HCT116 (cell line): ENCODE measurements at regions not wholly inside any gene's neighbourhood (a gene's known extent, or its start where the extent isn't known, plus 50 kb on each side); places are given as distances from the start of the nearest gene placed in this dataset.

Experiments
- ATAC-seq: fragments of 200-7000 bp; cut with Tn5 transposase; 2 replicates; pipeline ENCODE4 v1.9.1; 2020; ENCODE audit warnings: mild to moderate bottlenecking, moderate library complexity
- BruUV-seq: library from RNA; stranded (reverse); fragments of 400-500 nt; replicated peaks from 2 replicates; lab custom pipeline; 2021; lab: Mats Ljungman, UMichigan
- CTCF ChIA-PET: fragments of 300-600 bp; sonication (Branson Sonifier 250); formaldehyde crosslinking; loops from one replicate; lab custom pipeline; 2021; ENCODE audit warnings: antibody characterized with exemption; lab: Charles Lee
- POLR2A ChIA-PET: fragments of 300-600, 350-600 bp; sonication (Branson Sonifier 250); formaldehyde crosslinking; loops from one replicate; lab custom pipeline; 2021; ENCODE audit warnings: antibody characterized with exemption; lab: Charles Lee
- RAD21 ChIA-PET, 2 experiments: fragments of 300-600 bp; sonication (Branson Sonifier 250); formaldehyde crosslinking; loops; one replicate each; lab custom pipeline; 2023; ENCODE audit warnings: low total read pairs in 2 of 2; ENCODE audit not compliant: uncharacterized antibody in 2 of 2, unreplicated experiment in 2 of 2, low non-redundant PET in 1 of 2; lab: Charles Lee
- DNase-seq: peaks from one replicate; pipeline ENCODE4 v3.0.0-alpha.2; 2010; ENCODE audit warnings: low read depth, low spot score
- H2AFZ ChIP-seq: fragments of 200-600 bp; shearing (Covaris generic), sonication (generic); 2 replicates; pipeline ENCODE4 v1.6.1; 2017; ENCODE audit warnings: low read depth, mixed run types, mixed read lengths, antibody characterized with exemption, low read length; ENCODE audit not compliant: poor library complexity, severe bottlenecking
- H3K27ac ChIP-seq: 2 replicates; pipeline ENCODE4 v1.5.1; 2012; ENCODE audit warnings: low read depth, low read length
- H3K27me3 ChIP-seq: fragments of 200-600 bp; sonication (generic); 2 replicates; pipeline ENCODE4 v1.6.1; 2016; ENCODE audit warnings: mixed run types, low read length, mixed read lengths; ENCODE audit not compliant: insufficient read depth
- H3K36me3 ChIP-seq, 2 experiments: fragments of 200-500 bp in 1 of 2; fragments of 200-600 bp in 1 of 2; sonication (Bioruptor generic) in 1 of 2; sonication (generic) in 1 of 2; 2 replicates each; pipeline versions ENCODE4 v1.5.1 to v1.6.1; 2014 to 2016; ENCODE audit warnings: low read length in 2 of 2, inconsistent platforms in 1 of 2, mixed read lengths in 1 of 2, mixed run types in 1 of 2; ENCODE audit not compliant: insufficient read depth in 2 of 2, control insufficient read depth in 1 of 2
- H3K4me1 ChIP-seq, 2 experiments: fragments of 200-600 bp in 1 of 2; sonication (generic) in 1 of 2; 2 replicates each; pipeline versions ENCODE4 v1.5.1 to v1.6.1; 2012 to 2017; ENCODE audit warnings: low read length in 2 of 2, inconsistent platforms in 1 of 2, mild to moderate bottlenecking in 1 of 2, mixed read lengths in 1 of 2, mixed run types in 1 of 2, moderate library complexity in 1 of 2; ENCODE audit not compliant: insufficient read depth in 2 of 2, control insufficient read depth in 1 of 2
- H3K4me2 ChIP-seq: fragments of 200-600 bp; sonication (generic); 2 replicates; pipeline ENCODE4 v1.6.1; 2017; ENCODE audit warnings: mixed run types, low read length, mixed read lengths
- H3K4me3 ChIP-seq, 2 experiments: fragments of 200-600 bp in 1 of 2; sonication (generic) in 1 of 2; replicated peaks in 1 of 2; 2 replicates each; pipeline ENCODE4 v1.5.1; 2011 to 2016; ENCODE audit warnings: low read length in 2 of 2, control low read depth in 1 of 2, low read depth in 1 of 2, mild to moderate bottlenecking in 1 of 2, mixed read lengths in 1 of 2, mixed run types in 1 of 2
- H3K79me2 ChIP-seq: fragments of 200-600 bp; sonication (generic); 2 replicates; pipeline ENCODE4 v1.6.1; 2017; ENCODE audit warnings: mild to moderate bottlenecking, mixed run types, low read length, moderate library complexity, mixed read lengths; ENCODE audit not compliant: insufficient read depth
- H3K9ac ChIP-seq: fragments of 200-600 bp; sonication (generic); 2 replicates; pipeline ENCODE4 v1.6.1; 2016; ENCODE audit warnings: low read length, mixed read lengths
- H3K9me2 ChIP-seq: fragments of 200-600 bp; sonication (generic), shearing (Covaris generic); 2 replicates; pipeline ENCODE4 v1.6.1; 2017; ENCODE audit warnings: mixed run types, mild to moderate bottlenecking, moderate library complexity; ENCODE audit not compliant: insufficient read depth
- H3K9me3 ChIP-seq, 2 experiments: fragments of 200-500 bp in 1 of 2; fragments of 200-600 bp in 1 of 2; sonication (Bioruptor generic) in 1 of 2; sonication (generic) in 1 of 2; 2 replicates each; pipeline ENCODE4 v1.6.1; 2014 to 2017; ENCODE audit warnings: low read length in 2 of 2, mixed read lengths in 2 of 2, inconsistent platforms in 1 of 2, low read depth in 1 of 2, mild to moderate bottlenecking in 1 of 2, mixed run types in 1 of 2, moderate library complexity in 1 of 2; ENCODE audit not compliant: control insufficient read depth in 1 of 2, insufficient read depth in 1 of 2
- H4K20me1 ChIP-seq: fragments of 200-600 bp; sonication (generic), shearing (Covaris generic); 2 replicates; pipeline ENCODE4 v1.6.1; 2017; ENCODE audit warnings: mixed run types, mild to moderate bottlenecking, moderate library complexity; ENCODE audit not compliant: insufficient read depth
- CBX3 ChIP-seq: IDR thresholded peaks from 2 replicates; pipeline ENCODE4 v1.6.1; 2012; ENCODE audit warnings: low read depth
- EGR1 ChIP-seq: IDR thresholded peaks from 2 replicates; pipeline ENCODE4 v1.6.1; 2012; ENCODE audit warnings: low read depth
- ELF1 ChIP-seq: IDR thresholded peaks from 2 replicates; pipeline ENCODE4 v1.6.1; 2012; ENCODE audit warnings: low read depth, borderline replicate concordance
- EZH2 ChIP-seq: fragments of 200-600 bp; sonication (generic); IDR thresholded peaks from 2 replicates; pipeline ENCODE4 v1.6.1; 2017; ENCODE audit warnings: antibody characterized with exemption, mixed run types
- EZH2phosphoT487 ChIP-seq: fragments of 200-600 bp; IDR thresholded peaks from 2 replicates; pipeline ENCODE4 v1.6.1; 2018; ENCODE audit warnings: antibody characterized with exemption, borderline replicate concordance
- FOSL1 ChIP-seq: IDR thresholded peaks from 2 replicates; pipeline ENCODE4 v1.6.1; 2012; ENCODE audit warnings: low read depth
- JUND ChIP-seq: IDR thresholded peaks from 2 replicates; pipeline ENCODE4 v1.6.1; 2012
- POLR2A ChIP-seq: IDR thresholded peaks from 2 replicates; pipeline ENCODE4 v1.7.0; 2011; ENCODE audit warnings: borderline replicate concordance; ENCODE audit not compliant: insufficient read depth, insufficient read length; ENCODE audit errors: extremely low read depth
- POLR2AphosphoS5 ChIP-seq: IDR thresholded peaks from 2 replicates; pipeline ENCODE4 v1.6.1; 2011; ENCODE audit warnings: mild to moderate bottlenecking, low read depth, low read length, moderate library complexity
- RAD21 ChIP-seq: IDR thresholded peaks from 2 replicates; pipeline ENCODE4 v1.6.1; 2012; ENCODE audit warnings: low read depth, mild to moderate bottlenecking
- SIN3A ChIP-seq: IDR thresholded peaks from 2 replicates; pipeline ENCODE4 v1.6.1; 2012; ENCODE audit warnings: low read depth
- SRF ChIP-seq: IDR thresholded peaks from 2 replicates; pipeline ENCODE4 v1.6.1; 2012; ENCODE audit warnings: low read depth
- TCF7L2 ChIP-seq: IDR thresholded peaks from 2 replicates; pipeline ENCODE4 v1.7.0; 2011; ENCODE audit warnings: borderline replicate concordance, inconsistent platforms; ENCODE audit not compliant: insufficient read depth, insufficient read length; ENCODE audit errors: extremely low read depth
- YY1 ChIP-seq: IDR thresholded peaks from 2 replicates; pipeline ENCODE4 v1.6.1; 2011; ENCODE audit warnings: low read length, low read depth, moderate library complexity, mild to moderate bottlenecking; ENCODE audit not compliant: insufficient replicate concordance; ENCODE audit errors: extremely low read depth
- ZFX ChIP-seq: fragments of 450-650 bp; IDR thresholded peaks from 2 replicates; pipeline ENCODE4 v1.6.1; 2017
- ZNF274 ChIP-seq: fragments of 200-500 bp; sonication (Bioruptor generic); IDR thresholded peaks from 2 replicates; pipeline ENCODE4 v1.6.1; 2014; ENCODE audit warnings: mild to moderate bottlenecking, low read depth, low read length, inconsistent platforms
- intact Hi-C: fragments of 100-400 bp; cut with micrococcal nuclease; formaldehyde crosslinking; loops from 2 replicates; pipeline ENCODE4 v1.10.0; 2022
- TF ChIP-seq, protein P1 (sequence below): IDR thresholded peaks from 2 replicates; pipeline ENCODE4 v1.6.1; 2012; ENCODE audit warnings: low read depth
- TF ChIP-seq, protein P2 (sequence below), 3 experiments: fragments of 200-600 bp in 1 of 3; sonication (generic) in 1 of 3; IDR thresholded peaks in 2 of 3; conservative IDR thresholded peaks in 1 of 3; 2 replicates each; pipeline ENCODE4 v1.5.1; 2012 to 2017; ENCODE audit warnings: low read depth in 2 of 3, low read length in 2 of 3, antibody characterized with exemption in 1 of 3, borderline replicate concordance in 1 of 3, control low read depth in 1 of 3, mild to moderate bottlenecking in 1 of 3, mixed read lengths in 1 of 3, mixed run types in 1 of 3, moderate library complexity in 1 of 3; ENCODE audit not compliant: insufficient read depth in 1 of 3
- TF ChIP-seq, protein P3 (sequence below): IDR thresholded peaks from 2 replicates; pipeline ENCODE4 v1.6.1; 2012

DNA sequence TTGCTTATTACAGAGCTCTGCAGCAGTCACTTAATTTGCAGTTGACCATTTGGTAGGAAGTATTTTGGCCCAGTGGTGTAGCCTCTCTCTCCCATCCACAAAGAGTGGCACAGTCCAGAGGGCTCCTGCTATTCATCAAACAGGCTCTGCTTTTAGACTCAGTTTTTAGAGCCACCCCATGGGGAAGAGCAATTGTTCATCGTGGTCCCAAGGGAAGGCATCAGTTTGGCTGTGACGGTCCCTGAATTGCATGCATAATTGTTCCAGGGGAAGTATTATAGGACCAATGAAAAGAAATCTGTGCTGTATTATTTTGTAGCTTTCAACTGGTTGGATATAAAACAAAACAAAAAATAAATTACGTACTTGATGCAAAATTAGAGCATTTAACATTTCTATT is 799.0 kb downstream of the DACH1 start:
- Histone ChIP-seq H3K4me1 (no peaks in the 10 kb centered on the region), H3K27ac (no peak overlapping the region), H3K36me3 (no peaks in the 10 kb centered on the region), H2AFZ (no peak overlapping the region), H3K9ac (no peak overlapping the region), H4K20me1 (no peaks in the 10 kb centered on the region), H3K4me2 (no peak overlapping the region), H3K9me3 (no peaks in the 10 kb centered on the region), H3K79me2 (no peaks in the 10 kb centered on the region), H3K9me2 (no peaks in the 10 kb centered on the region), H3K4me3 (no peak overlapping the region), H3K27me3 (no peaks in the 10 kb centered on the region)
- TF ChIP-seq, protein P1, sequence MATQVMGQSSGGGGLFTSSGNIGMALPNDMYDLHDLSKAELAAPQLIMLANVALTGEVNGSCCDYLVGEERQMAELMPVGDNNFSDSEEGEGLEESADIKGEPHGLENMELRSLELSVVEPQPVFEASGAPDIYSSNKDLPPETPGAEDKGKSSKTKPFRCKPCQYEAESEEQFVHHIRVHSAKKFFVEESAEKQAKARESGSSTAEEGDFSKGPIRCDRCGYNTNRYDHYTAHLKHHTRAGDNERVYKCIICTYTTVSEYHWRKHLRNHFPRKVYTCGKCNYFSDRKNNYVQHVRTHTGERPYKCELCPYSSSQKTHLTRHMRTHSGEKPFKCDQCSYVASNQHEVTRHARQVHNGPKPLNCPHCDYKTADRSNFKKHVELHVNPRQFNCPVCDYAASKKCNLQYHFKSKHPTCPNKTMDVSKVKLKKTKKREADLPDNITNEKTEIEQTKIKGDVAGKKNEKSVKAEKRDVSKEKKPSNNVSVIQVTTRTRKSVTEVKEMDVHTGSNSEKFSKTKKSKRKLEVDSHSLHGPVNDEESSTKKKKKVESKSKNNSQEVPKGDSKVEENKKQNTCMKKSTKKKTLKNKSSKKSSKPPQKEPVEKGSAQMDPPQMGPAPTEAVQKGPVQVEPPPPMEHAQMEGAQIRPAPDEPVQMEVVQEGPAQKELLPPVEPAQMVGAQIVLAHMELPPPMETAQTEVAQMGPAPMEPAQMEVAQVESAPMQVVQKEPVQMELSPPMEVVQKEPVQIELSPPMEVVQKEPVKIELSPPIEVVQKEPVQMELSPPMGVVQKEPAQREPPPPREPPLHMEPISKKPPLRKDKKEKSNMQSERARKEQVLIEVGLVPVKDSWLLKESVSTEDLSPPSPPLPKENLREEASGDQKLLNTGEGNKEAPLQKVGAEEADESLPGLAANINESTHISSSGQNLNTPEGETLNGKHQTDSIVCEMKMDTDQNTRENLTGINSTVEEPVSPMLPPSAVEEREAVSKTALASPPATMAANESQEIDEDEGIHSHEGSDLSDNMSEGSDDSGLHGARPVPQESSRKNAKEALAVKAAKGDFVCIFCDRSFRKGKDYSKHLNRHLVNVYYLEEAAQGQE, result no peak
- no peak for TF ChIP-seq ELF1
- TF ChIP-seq POLR2AphosphoS5, result no peak
- no peak for TF ChIP-seq RAD21
- no peak for TF ChIP-seq YY1
- no peak for TF ChIP-seq JUND
- no peak for TF ChIP-seq EZH2
- TF ChIP-seq EZH2phosphoT487, result no peak
- TF ChIP-seq, protein P2, sequence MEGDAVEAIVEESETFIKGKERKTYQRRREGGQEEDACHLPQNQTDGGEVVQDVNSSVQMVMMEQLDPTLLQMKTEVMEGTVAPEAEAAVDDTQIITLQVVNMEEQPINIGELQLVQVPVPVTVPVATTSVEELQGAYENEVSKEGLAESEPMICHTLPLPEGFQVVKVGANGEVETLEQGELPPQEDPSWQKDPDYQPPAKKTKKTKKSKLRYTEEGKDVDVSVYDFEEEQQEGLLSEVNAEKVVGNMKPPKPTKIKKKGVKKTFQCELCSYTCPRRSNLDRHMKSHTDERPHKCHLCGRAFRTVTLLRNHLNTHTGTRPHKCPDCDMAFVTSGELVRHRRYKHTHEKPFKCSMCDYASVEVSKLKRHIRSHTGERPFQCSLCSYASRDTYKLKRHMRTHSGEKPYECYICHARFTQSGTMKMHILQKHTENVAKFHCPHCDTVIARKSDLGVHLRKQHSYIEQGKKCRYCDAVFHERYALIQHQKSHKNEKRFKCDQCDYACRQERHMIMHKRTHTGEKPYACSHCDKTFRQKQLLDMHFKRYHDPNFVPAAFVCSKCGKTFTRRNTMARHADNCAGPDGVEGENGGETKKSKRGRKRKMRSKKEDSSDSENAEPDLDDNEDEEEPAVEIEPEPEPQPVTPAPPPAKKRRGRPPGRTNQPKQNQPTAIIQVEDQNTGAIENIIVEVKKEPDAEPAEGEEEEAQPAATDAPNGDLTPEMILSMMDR (IDR thresholded peaks at IDR 0.05 in 2 of 3, conservative IDR thresholded peaks at IDR 0.05 in 1 of 3; ENCODE audit: borderline replicate concordance in 1 of 3, insufficient read depth in 1 of 3, low read depth in 2 of 3, low read length in 2 of 3), result no peak
- TF ChIP-seq FOSL1, result no peak
- no peak for TF ChIP-seq SRF
- no peak for TF ChIP-seq SIN3A
- no peak for TF ChIP-seq ZNF274
- TF ChIP-seq, protein P3, sequence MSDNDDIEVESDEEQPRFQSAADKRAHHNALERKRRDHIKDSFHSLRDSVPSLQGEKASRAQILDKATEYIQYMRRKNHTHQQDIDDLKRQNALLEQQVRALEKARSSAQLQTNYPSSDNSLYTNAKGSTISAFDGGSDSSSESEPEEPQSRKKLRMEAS, result no peak
- TF ChIP-seq TCF7L2, result no peak
- TF ChIP-seq ZFX, result no peak
- no peak for TF ChIP-seq CBX3
- no peak for TF ChIP-seq EGR1
- no peak for TF ChIP-seq POLR2A
- no TSS peak for BruUV-seq
- ATAC-seq, result no peak
- no peak for DNase-seq
- POLR2A ChIA-PET, result no interaction called here
- intact Hi-C loops, result no loop called here
- RAD21 ChIA-PET, result no interaction called here
- CTCF ChIA-PET, result no interaction called here
